Heart left ventricle (tissue), 16 donors: ENCODE measurements at regions not wholly inside any gene's neighbourhood (a gene's known extent, or its start where the extent isn't known, plus 50 kb on each side); places are given as distances from the start of the nearest gene placed in this dataset.
"Not testable (repeated sequence)": the region's sequence is repeated elsewhere in the genome, so short reads cannot be mapped to it uniquely, and the experiment has no call there.

Experiments
- ATAC-seq, 4 donors: fragments of 200-7000 bp; cut with Tn5 transposase; one replicate each; pipeline ENCODE4 v1.9.1; 2020 to 2022; ENCODE audit warnings: moderate library complexity in 4 of 4, mild to moderate bottlenecking in 3 of 4, moderate number of reproducible peaks in 1 of 4
- DNase-seq, 5 donors: peaks; one replicate each; pipeline ENCODE4 v3.0.0-alpha.2; 2020
- H3K27ac ChIP-seq, 12 donors: fragments of 200-600 bp; sonication (generic) in 4 of 12; one replicate each; pipeline versions ENCODE4 v1.5.0 to v1.8.0; 2016 to 2022; ENCODE audit warnings: mild to moderate bottlenecking in 2 of 12
- H3K27me3 ChIP-seq, 9 donors: fragments of 200-600 bp; sonication (generic) in 2 of 9; one replicate each; pipeline versions ENCODE4 v1.5.1 to v1.8.0; 2016 to 2022; ENCODE audit warnings: mild to moderate bottlenecking in 3 of 9
- H3K36me3 ChIP-seq, 9 donors: fragments of 200-600 bp; sonication (generic) in 2 of 9; one replicate each; pipeline versions ENCODE4 v1.5.0 to v1.8.0; 2018 to 2022; ENCODE audit warnings: mild to moderate bottlenecking in 2 of 9
- H3K4me1 ChIP-seq, 12 donors: fragments of 200-600 bp; sonication (generic) in 4 of 12; one replicate each; pipeline versions ENCODE4 v1.5.0 to v1.8.0; 2016 to 2022; ENCODE audit warnings: mild to moderate bottlenecking in 3 of 12
- H3K4me3 ChIP-seq, 12 donors: fragments of 200-600 bp; sonication (generic) in 4 of 12; one replicate each; pipeline versions ENCODE4 v1.5.0 to v1.8.0; 2017 to 2022; ENCODE audit warnings: mild to moderate bottlenecking in 9 of 12, moderate library complexity in 4 of 12
- H3K9me3 ChIP-seq, 12 donors: fragments of 200-600 bp; sonication (generic) in 4 of 12; one replicate each; pipeline versions ENCODE4 v1.5.0 to v1.8.0; 2016 to 2022; ENCODE audit warnings: mild to moderate bottlenecking in 1 of 12
- CTCF ChIP-seq, 12 donors: fragments of 200-600 bp; sonication (generic) in 4 of 12; IDR thresholded peaks; one replicate each; pipeline versions ENCODE4 v1.5.0 to v1.8.0; 2018 to 2022; ENCODE audit warnings: antibody characterized with exemption in 12 of 12, mild to moderate bottlenecking in 5 of 12
- POLR2A ChIP-seq, 2 donors: fragments of 450-650 bp; IDR thresholded peaks; one replicate each; pipeline ENCODE4 v1.6.1; 2017; ENCODE audit warnings: antibody characterized with exemption in 2 of 2, mild to moderate bottlenecking in 2 of 2, moderate library complexity in 2 of 2
- WGBS, 4 donors: extraction: QIAGEN DNeasy Blood & Tissue Kit in 2 of 4; methylation state at CpG; one replicate each; pipeline versions ENCODE4 v1.1.5 to v1.1.7; 2013 to 2018; 5-methylcytosine and 5-hydroxymethylcytosine counted together
- intact Hi-C, 10 donors: fragments of 100-400 bp; cut with DNase I; formaldehyde crosslinking; loops; one replicate each; pipeline versions ENCODE4 v1.11.1 to v1.14.2; 2022
- donor health status: ischemic (EF 13 %, LVEDD 7.1; RV severe dilation, severe dysfunction).
- donor health status: healthy with polysubstance abuse.
- donor health status: DM: no; HTN: yes; CAD: no.
- donor health status: DM: no; HTN: no; CAD: no.
- donor health status: ischemic (EF 25% LVEDD 6.9; RV normal size, moderate dysfunction).
- donor health status: ischemic (EF 25% LVEDD 5.7; RV mildly dilated, moderate dysfunction).
- donor health status: healthy.
- donor health status: DM: yes; HTN: yes; CAD: no.
- donor health status: ischemic (EF 35%, LVEDD 5.7; RV mildly dilated, moderate dysfunction).
- donor health status: nonischemic (EF 11% LVEDD 7.7; RV severe dilation, severe dysfunction).
- donor health status: DM: yes; HTN: yes; CAD: no.
- donor health status: PGD.
- donor health status: ischemic (EF 29% LVEDD 5.4; RV normal size, mild dysfunction).
- donor health status: nonischemic (EF 23%, LVEDD 6.1; RV moderate dilation, normal function).

GRCh38 chr13:82165396-82166174 is 1716.7 kb downstream of the SLITRK1 start:
- peak in 1 of 5 donors; percentile 27 for DNase-seq
- Histone ChIP-seq H3K27me3 (no peaks in the 10 kb centered on the region), H3K4me1 (no peaks in the 10 kb centered on the region), H3K9me3 (peaks cover 0 to 15% (median under 1%) of the 10 kb centered on the region in 12 donors), H3K4me3 (no peak overlapping the region), H3K36me3 (no peaks in the 10 kb centered on the region), H3K27ac (no peak overlapping the region)
- intact Hi-C loops = no loop called here
- TF ChIP-seq POLR2A (IDR thresholded peaks at IDR 0.05) (no peak), CTCF (IDR thresholded peaks at IDR 0.05) (no peak)
- ATAC-seq = no peak
- 87 to 93% (median 88%) methylated on average over 13 to 18 of the region's 18 CpGs for WGBS, 4 donors

- intact Hi-C loops, H3K27ac ChIP-seq, H3K27me3 ChIP-seq, ATAC-seq, H3K4me3 ChIP-seq, H3K36me3 ChIP-seq, H3K4me1 ChIP-seq: not testable (repeated sequence)
- DNase-seq = peak in 1 of 5 donors; percentile 28
- WGBS, 4 donors = 79 to 95% (median 91%) methylated on average over 30 to 31 of the region's 31 CpGs
- peaks cover 0 to 15% (median 0%) of the 10 kb centered on the region in 12 donors for H3K9me3 ChIP-seq
These were observed 1717.4 kb downstream of the SLITRK1 start for GRCh38 chr13:82164780-82165395.

- no peaks in the 10 kb centered on the region for H3K27me3 ChIP-seq
- TF ChIP-seq CTCF (IDR thresholded peaks at IDR 0.05) = no peak
- no peak for TF ChIP-seq POLR2A (IDR thresholded peaks at IDR 0.05)
- no peak overlapping the region for H3K27ac ChIP-seq
- no peak for DNase-seq
- H3K4me3 ChIP-seq = no peak overlapping the region
- H3K4me1 ChIP-seq = no peaks in the 10 kb centered on the region
- no peak for ATAC-seq
- intact Hi-C loops = no loop called here
- no peaks in the 10 kb centered on the region for H3K9me3 ChIP-seq
- H3K36me3 ChIP-seq = no peaks in the 10 kb centered on the region
These were observed 1734.7 kb downstream of the SLITRK1 start for GRCh38 chr13:82147526-82147925.

- WGBS, 4 donors = 63 to 88% (median 65%) methylated on average over 2 of the region's 2 CpGs
- H3K27me3 ChIP-seq = no peaks in the 10 kb centered on the region
- peaks cover 0 to 4% (median 0%) of the 10 kb centered on the region in 12 donors for H3K9me3 ChIP-seq
- ATAC-seq (no peak), DNase-seq (no peak)
- no peaks in the 10 kb centered on the region for H3K4me1 ChIP-seq
- no peak overlapping the region for H3K4me3 ChIP-seq
- H3K36me3 ChIP-seq = no peaks in the 10 kb centered on the region
- TF ChIP-seq POLR2A (IDR thresholded peaks at IDR 0.05) (no peak), CTCF (IDR thresholded peaks at IDR 0.05) (no peak)
- no peak overlapping the region for H3K27ac ChIP-seq
- intact Hi-C loops = no loop called here
These were observed 1745.4 kb downstream of the SLITRK1 start for GRCh38 chr13:82136880-82137279.
